Fibroblast of skin of right biceps (primary cell): ENCODE measurements at regions not wholly inside any gene's neighbourhood (a gene's known extent, or its start where the extent isn't known, plus 50 kb on each side); places are given as distances from the start of the nearest gene placed in this dataset.
A peak's percentile ranks its signal among the peaks of the same experiment; 100 is the strongest.

ENCODE experiments used
- DNase-seq: peaks from one replicate; pipeline ENCODE4 v3.0.0-alpha.2; 2013

- no peak for DNase-seq
Observed at GRCh38 chr2:52818958-52819357, 948.6 kb upstream of the CHAC2 start.

GRCh38 chr2:52810460-52810859 is 957.1 kb upstream of the CHAC2 start:
- peak; percentile 20 for DNase-seq

- no peak for DNase-seq
Observed at GRCh38 chr2:52805901-52806410, 961.6 kb upstream of the CHAC2 start.

DNA sequence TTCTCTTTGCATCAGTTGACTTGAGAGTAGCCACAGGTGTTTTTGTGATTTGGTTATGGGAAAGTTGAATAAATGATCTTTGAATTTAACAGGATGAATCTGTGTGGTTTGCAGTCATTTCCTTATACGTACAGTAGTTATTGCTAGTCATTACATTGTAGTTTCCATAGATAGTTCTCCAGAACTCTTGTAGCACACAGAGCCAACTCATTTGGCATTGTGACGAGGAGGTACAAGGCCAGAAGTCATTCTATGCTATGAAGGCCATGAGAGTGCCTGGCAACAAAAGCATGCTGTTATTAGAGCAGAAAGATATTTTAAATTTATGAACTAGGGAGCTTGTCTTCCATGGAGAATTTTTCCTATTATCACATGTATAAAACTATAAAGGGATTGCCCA is 973.0 kb upstream of the CHAC2 start:
- no peak for DNase-seq

GRCh38 chr2:52779446-52779845 is 988.2 kb upstream of the CHAC2 start:
- DNase-seq, result no peak

DNA sequence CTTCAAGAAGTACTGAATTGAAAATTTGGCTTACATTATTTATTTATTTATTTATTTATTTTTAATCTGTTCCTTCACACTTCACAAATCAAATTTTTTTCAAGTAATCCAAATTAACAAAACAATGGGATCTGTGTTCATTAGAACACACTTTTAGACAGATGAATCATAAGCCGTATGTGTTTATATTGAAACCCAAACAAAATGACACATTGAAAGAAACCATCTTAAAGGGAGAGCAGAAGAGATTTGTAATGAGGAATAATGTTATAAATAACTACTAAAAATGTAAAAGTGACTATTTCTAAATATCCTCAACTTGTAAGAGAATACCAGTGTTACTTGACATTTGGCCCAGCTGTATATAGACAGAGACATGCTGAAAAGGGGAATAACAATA is 991.0 kb upstream of the CHAC2 start:
- DNase-seq, result no peak

DNA sequence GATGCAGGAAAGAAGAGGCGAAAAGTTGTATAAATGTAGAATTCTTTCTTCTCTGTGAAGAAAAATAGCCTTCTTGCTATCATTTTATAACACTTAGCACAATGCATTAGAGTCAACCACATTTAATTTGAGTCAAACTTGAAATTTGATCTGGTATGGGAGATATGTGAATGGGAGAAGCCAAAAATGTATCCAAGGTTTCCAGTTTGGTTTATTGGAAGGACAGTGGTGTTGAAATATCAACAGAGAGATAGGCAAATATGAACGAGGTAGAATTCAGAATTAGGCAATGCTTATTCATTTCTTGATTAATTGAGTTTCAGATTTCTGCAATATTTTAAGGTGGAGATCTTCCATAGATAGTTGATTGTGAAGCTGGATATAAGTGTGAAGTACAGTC is 991.9 kb upstream of the CHAC2 start:
- DNase-seq, result no peak

- no peak for DNase-seq
Observed at GRCh38 chr2:52765735-52766134, 1001.9 kb upstream of the CHAC2 start.

GRCh38 chr2:52749764-52750163 is 1017.8 kb upstream of the CHAC2 start:
- DNase-seq, result no peak

- DNase-seq, result no peak
Observed at GRCh38 chr2:52745144-52745543, 1022.5 kb upstream of the CHAC2 start.

DNA sequence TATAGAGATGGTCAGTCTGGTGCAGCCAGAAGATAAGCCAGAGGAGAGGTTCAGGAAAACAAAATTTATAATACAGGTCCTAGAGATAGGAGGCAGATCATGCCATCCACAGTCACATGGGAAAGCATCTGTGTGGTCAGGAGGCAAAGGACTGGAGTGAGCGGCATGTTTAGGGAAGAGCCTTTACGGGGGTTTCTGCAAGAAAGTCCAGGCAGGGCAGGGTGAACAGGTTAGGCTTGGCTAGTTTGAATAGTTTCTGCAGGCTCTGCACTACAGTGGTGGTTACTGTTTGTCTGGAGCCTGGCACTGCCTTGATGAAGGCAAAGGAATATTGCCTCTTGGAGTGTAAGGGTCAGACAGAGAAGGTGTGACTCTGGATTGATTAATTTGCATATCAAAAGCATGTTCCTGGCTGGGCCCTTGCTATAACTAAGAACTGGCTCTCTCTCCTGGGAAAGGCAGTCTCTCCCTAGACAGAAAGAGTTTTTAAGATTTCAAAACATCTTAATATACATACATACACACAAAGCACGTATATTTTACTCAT is 1034.7 kb upstream of the CHAC2 start:
- DNase-seq, result no peak

GRCh38 chr2:52724585-52724984 is 1043.0 kb upstream of the CHAC2 start:
- DNase-seq, result no peak

DNA sequence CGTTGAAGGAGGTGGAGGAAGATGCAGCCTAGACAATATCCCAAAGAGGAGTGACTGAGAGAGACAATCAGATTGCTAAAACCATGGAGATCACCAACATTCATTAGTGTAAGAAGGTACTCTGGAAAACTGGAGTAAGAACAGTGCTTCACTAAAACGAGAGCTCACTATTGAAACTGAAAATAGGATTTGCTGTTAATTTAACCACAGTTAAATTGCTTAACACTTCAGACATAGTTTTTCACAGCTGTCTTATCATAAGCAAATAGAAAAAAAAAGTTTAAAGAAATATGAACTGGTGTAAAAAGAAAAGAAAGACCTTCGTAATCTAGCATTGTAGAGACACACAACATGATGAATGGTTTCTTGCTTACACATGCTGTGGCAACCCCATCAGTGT is 1049.8 kb upstream of the CHAC2 start:
- no peak for DNase-seq

DNA sequence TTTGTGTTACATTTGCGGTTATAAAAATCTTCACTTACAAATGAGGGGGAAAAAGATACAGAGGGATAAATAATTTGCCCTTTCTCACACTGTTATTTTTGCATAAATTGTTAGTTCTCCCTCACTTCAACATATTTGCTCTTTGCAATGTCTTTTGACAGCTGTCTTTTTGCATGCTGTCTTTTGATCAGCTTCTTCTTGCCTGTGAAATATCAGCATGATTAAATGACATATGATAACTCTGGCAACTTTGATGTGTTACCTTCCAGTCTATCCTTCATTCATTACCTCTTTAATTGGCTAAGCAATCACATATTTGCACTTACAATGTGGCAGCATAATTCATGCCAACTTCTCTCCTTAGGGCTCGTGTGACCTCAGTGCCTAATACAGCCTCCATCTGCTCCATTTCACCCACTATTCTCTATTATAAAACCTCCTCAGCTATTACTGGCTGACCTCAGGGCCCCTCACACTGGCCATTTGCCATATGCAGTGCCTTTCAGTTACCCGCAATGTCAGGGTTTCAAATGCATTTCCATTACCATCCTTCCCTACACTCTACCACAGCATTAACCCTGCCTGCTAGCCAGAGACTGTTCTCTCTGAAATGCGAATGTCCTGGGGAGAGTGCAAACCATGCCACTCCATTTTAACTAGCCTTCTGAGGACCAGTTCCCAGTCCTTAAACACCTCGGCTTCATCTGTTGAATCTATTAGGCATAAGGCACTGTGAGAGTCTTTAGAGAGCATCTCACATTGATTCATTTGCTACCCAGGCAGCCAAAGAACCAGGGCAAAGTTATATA is 1056.6 kb upstream of the CHAC2 start:
- no peak for DNase-seq

DNA sequence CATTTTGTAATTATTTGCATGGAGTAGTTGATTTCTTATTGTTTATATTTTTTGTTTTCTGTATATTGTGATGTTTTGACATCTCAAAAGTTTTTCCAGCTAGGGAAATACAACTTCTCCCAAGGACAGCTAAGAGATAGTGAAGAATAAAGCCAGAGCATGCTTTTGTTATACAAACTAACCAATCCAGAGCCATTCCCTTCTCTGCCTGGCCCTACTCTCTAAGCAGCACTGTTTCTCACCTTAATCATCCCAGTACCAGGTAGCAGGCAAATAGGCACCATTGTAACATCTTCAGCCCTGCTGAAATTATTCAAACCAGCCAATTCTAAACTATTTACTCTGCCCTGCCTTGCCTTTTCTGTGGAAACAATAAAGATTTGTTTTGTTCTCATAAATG is 1063.4 kb upstream of the CHAC2 start:
- no peak for DNase-seq

DNA sequence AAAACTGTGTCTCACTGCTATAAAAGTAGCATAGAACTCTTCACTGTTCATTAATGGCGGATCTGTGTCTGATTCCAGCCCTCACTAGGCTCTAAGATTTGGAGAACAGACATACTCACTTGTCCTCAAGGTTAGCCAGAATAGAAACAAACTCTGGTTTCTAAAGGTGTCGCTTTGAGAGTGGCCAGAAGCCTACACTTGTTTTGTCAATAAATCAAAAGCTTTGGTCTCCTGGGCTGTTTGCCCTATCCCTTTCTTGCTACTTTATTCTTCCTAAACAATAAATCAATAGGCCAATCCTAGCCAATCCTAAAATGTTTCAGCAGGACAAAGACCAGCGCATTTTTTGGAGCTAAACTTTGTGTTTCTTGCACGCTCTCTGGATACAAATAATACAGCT is 1064.6 kb upstream of the CHAC2 start:
- DNase-seq, result no peak

- no peak for DNase-seq
Observed at GRCh38 chr2:52698408-52698807, 1069.2 kb upstream of the CHAC2 start.

GRCh38 chr2:52697690-52698089 is 1069.9 kb upstream of the CHAC2 start:
- no peak for DNase-seq

- DNase-seq, result peak; percentile 3
Observed at GRCh38 chr2:52695731-52696130, 1071.9 kb upstream of the CHAC2 start.

- no peak for DNase-seq
Observed at GRCh38 chr2:52686935-52687334, 1080.7 kb upstream of the CHAC2 start.

DNA sequence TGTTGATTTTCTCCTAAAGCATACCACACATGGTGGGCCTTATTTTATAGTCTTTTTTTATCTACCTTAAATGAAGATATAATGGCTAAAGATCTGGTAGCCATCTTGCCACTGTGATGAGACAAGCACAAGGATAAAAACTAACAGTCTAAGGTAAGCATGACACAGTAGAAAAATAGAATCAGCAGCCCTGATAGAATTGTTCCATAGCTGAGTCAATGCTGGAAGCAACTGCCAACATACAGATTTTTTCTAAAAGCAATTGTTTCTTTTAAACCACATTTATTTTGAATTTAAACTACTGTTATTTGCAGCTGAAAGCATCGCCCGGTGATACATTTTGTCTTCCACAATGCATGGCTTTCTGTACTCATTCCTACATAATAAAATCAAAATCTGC is 1091.5 kb upstream of the CHAC2 start:
- DNase-seq, result no peak

DNA sequence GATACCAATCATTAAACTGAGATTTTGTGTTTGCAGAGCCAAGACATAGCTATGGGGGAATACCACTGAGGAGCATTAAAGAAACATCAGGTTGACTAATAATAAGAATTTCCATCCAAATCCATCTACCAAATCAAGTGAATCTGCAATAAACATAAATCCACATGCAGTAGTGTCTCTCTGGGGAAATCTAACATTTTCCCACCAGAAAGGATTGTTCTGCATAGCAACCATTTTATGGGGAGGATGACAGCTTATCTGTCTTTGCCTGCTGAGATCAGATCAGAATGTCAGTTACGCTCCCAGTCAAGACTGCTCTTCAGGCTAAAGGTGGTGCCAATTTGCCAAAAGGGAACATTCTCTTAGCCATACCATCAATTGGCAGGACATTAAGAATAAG is 1098.9 kb upstream of the CHAC2 start:
- no peak for DNase-seq

DNA sequence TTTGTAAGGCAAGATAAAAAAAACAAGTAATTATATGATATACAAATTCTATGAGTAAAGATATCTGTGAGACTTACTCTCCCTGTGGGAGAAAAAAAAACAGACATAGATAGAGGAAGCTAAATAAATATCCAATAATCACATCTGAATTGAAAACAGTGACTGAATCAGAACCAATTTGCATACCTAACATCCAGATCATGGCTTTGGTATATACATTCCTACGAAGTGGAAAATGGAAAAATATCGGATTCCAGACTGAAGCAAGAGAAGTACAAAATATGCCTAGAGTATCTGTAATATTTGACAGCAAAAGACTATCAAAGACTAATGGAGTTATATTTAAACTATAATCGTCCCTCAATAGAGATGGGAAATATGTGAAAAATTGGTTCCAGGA is 1108.1 kb upstream of the CHAC2 start:
- DNase-seq, result peak; percentile 62

DNA sequence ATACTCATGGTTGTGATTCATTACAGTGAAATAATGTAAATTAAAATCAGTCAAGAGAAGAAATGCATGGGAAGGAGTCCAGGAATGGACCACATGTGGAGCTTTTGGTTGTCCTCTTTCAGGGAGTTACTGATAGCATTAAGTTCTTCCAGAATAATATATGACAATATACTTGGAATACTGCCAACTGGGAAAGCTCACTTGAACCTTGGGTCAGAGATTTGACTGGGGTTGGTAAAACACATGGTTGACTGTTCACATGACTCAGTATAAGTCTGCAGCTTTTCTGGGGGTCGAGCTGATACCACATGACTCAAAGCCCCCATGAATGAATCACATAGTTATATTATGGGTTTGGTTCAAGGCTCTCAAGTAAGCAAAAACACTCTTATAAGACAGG is 1109.0 kb upstream of the CHAC2 start:
- DNase-seq, result peak; percentile 95

GRCh38 chr2:52639692-52640091 is 1127.9 kb upstream of the CHAC2 start:
- peak; percentile 2 for DNase-seq
